ENCODE measurements at regions not wholly inside any gene's neighbourhood (a gene's known extent, or its start where the extent isn't known, plus 50 kb on each side); places are given as distances from the start of the nearest gene placed in this dataset.

DNA sequence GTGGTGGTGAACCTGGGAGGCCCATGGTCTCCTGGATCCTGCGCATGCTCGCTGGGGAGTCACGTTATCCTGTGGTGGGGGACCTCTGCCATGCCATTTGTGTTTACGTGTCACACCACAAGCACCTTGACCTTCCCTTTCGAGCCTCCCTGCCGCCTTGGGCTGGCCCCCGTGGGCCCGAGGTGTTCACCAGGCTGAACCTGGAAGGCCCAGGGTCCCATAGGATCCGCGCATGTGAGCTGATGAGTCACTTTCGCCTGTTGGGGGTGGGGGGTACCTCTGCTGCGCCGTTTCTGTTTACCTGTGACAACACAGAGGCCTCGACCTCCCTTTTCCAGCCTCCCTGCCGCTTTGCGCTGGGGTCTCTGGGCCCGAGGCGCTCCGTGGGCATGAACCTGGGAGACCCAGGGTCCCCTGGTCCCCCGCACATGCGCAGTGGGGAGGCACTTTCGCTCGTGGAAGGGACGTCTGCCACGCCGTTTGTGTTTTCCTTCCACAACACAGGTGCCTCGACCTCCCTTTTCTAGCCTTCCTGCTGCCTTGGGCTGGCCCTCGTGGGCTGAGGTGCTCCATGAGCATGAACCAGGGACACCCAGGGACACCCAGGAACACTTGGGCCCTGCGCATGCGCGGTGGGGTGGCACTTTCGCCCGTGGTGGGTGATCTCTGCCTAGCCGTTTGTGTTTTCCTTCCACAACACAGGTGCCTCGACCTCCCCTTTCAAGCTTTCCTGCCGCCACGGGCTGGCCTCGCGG is 334.1 kb downstream of the ALG10 start:
- Mint-ChIP-seq H3K4me3 (no peak overlapping the region), H3K4me1 (ENCODE audit: low read depth) (no peaks in the 10 kb centered on the region), H3K27ac (no peak overlapping the region), H3K36me3 (ENCODE audit: insufficient read depth in 2 of 2) (peaks cover 0 to 8% of the 10 kb centered on the region in 2 donors), H3K9me3 (no peaks in the 10 kb centered on the region), H3K27me3 (ENCODE audit: low read depth) (no peaks in the 10 kb centered on the region)
- DNase-seq (no peak), ATAC-seq (replicated peaks in 1 of 2) (no peak)

GRCh38 chr12:34357791-34358190 is 335.5 kb downstream of the ALG10 start:
- H3K36me3 Mint-ChIP-seq (ENCODE audit: insufficient read depth in 2 of 2): peaks cover 0 to 16% of the 10 kb centered on the region in 2 donors
- ATAC-seq (replicated peaks in 1 of 2): no peak

GRCh38 chr12:34358198-34358597 is 335.9 kb downstream of the ALG10 start:
- ATAC-seq (replicated peaks in 1 of 2) (no peak), DNase-seq (no peak)
- no peaks in the 10 kb centered on the region for H3K4me1 Mint-ChIP-seq (ENCODE audit: low read depth)
- H3K27ac Mint-ChIP-seq: no peak overlapping the region
- H3K4me3 Mint-ChIP-seq: no peak overlapping the region
- H3K27me3 Mint-ChIP-seq (ENCODE audit: low read depth): no peaks in the 10 kb centered on the region
- peaks cover 1 to 16% of the 10 kb centered on the region in 2 donors for H3K36me3 Mint-ChIP-seq (ENCODE audit: insufficient read depth in 2 of 2)
- no peaks in the 10 kb centered on the region for H3K9me3 Mint-ChIP-seq

More at GRCh38 chr12:34357791-34358190, 335.5 kb downstream of the ALG10 start:
- Mint-ChIP-seq H3K9me3 (no peaks in the 10 kb centered on the region), H3K4me3 (no peak overlapping the region), H3K27me3 (ENCODE audit: low read depth) (no peaks in the 10 kb centered on the region), H3K27ac (no peak overlapping the region), H3K4me1 (ENCODE audit: low read depth) (no peaks in the 10 kb centered on the region)
- no peak for DNase-seq

DNA sequence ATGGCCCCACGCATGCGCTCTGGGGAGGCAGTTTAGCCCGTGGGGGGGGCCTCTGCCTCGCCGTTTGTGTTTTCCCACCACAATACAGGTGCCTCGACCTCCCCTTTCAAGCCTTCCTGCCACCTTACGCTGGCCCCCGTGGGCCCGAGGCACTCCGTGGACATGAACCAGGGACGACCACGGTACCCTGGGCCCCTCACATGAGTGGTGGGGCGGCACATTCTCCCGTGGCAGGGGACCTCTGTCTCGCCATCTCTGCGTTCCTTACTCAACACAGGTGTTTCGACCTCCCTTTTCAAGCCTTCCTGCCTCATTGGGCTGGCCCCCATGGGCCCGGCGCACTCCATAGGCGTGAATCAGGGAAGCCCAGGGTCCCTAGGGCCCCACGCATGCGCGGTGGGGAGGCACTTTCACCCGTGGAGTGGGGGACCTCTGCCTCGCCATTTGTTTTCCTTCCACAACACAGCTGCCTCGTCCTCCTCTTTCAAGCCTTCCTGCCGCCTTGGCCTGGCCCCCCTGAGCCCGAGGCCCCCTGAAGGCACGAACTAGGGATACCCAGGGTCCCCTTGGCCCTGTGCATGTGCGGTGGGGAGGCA is 339.5 kb downstream of the ALG10 start:
- peaks cover 0 to 7% of the 10 kb centered on the region in 2 donors for H3K9me3 Mint-ChIP-seq
- DNase-seq: no peak
- no peak overlapping the region for H3K4me3 Mint-ChIP-seq
- ATAC-seq (replicated peaks in 1 of 2): no peak
- H3K36me3 Mint-ChIP-seq (ENCODE audit: insufficient read depth in 2 of 2): peaks cover 3 to 21% of the 10 kb centered on the region in 2 donors
- H3K27ac Mint-ChIP-seq: no peak overlapping the region
- H3K27me3 Mint-ChIP-seq (ENCODE audit: low read depth): no peaks in the 10 kb centered on the region
- H3K4me1 Mint-ChIP-seq (ENCODE audit: low read depth): no peaks in the 10 kb centered on the region

DNA sequence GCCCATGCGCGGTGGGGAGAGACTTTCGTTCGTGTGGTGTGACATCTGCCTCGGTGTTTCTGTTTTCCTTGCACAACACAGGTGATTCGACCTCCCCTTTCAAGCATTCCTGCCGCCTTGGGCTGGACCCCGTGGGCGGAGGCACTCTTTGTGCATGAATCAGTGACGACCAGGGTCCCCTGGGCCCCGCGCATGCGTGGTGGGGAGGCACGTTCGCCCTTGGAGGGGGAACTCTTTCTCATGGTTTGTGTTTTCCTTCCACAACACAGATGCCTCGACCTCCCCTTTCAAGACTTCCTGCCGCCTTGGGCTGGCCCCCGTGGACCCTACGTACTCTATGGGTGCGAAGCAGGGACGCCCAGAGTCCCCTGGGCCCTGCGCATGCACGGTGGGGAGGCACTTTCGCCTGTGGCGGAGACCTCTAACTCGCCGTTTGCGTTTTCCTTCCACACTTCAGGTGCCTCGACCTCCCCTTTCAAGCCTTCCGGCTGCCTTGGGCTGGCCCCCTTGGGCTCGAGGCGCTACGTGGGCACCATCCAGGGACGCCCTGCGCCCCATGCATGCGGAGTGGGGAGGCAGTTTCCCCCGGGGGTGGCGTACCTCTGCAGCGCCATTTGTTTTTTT is 340.9 kb downstream of the ALG10 start:
- ATAC-seq (replicated peaks in 1 of 2) (no peak), DNase-seq (no peak)
- Mint-ChIP-seq H3K9me3 (peaks cover 0 to 12% of the 10 kb centered on the region in 2 donors), H3K27ac (no peak overlapping the region), H3K36me3 (ENCODE audit: insufficient read depth in 2 of 2) (peaks cover 3 to 21% of the 10 kb centered on the region in 2 donors), H3K4me1 (ENCODE audit: low read depth) (no peaks in the 10 kb centered on the region), H3K27me3 (ENCODE audit: low read depth) (no peaks in the 10 kb centered on the region), H3K4me3 (no peak overlapping the region)

DNA sequence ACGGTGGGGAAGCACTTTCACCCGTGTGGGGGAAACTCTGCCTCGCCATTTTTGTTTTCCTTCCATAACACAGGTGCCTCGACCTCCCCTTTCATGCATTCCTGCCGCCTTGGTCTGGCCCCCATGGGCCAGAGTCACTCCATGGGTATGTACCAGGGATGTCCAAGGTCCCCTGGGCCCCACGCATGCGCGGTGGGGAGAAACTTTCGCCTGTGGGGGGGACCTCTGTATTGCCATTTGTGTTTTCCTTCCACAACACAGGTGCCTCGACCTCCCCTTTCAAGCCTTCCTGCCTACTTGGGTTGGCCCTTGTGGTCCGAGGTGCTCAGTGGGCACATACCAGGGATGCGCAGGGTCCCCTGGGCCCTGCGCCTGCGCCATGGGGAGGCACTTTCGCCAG is 345.8 kb downstream of the ALG10 start:
- H3K27me3 Mint-ChIP-seq (ENCODE audit: low read depth): no peaks in the 10 kb centered on the region
- ATAC-seq (replicated peaks in 1 of 2) (no peak), DNase-seq (no peak)
- H3K27ac Mint-ChIP-seq: no peak overlapping the region
- peaks cover 1 to 14% of the 10 kb centered on the region in 2 donors for H3K9me3 Mint-ChIP-seq
- H3K4me3 Mint-ChIP-seq: no peak overlapping the region
- H3K36me3 Mint-ChIP-seq (ENCODE audit: insufficient read depth in 2 of 2): peaks cover 3 to 28% of the 10 kb centered on the region in 2 donors
- no peaks in the 10 kb centered on the region for H3K4me1 Mint-ChIP-seq (ENCODE audit: low read depth)

DNA sequence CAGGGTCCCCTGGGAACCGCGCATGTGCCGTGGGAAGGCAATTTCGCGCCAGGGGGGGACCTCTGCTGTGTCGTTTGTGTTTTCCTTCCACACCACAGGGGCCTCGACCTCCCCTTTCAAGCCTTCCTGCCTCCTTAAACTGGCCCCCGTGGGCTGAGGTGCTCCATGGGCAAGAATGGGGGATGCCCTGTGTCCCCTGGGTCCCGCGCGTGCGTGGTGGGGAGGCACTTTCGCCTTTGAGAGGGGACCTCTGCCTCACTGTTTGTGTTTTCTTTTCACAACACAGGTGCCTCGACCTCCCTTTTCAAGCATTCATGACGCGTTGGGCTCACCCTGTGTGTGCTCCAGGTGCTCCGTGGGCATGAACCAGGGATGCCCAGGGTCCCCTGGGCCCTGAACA is 348.8 kb downstream of the ALG10 start:
- DNase-seq (no peak), ATAC-seq (replicated peaks in 1 of 2) (no peak)
- Mint-ChIP-seq H3K4me3 (no peak overlapping the region), H3K36me3 (ENCODE audit: insufficient read depth in 2 of 2) (peaks cover 2 to 21% of the 10 kb centered on the region in 2 donors), H3K27ac (no peak overlapping the region), H3K4me1 (ENCODE audit: low read depth) (no peaks in the 10 kb centered on the region), H3K9me3 (peaks cover 1 to 10% of the 10 kb centered on the region in 2 donors), H3K27me3 (ENCODE audit: low read depth) (no peaks in the 10 kb centered on the region)

DNA sequence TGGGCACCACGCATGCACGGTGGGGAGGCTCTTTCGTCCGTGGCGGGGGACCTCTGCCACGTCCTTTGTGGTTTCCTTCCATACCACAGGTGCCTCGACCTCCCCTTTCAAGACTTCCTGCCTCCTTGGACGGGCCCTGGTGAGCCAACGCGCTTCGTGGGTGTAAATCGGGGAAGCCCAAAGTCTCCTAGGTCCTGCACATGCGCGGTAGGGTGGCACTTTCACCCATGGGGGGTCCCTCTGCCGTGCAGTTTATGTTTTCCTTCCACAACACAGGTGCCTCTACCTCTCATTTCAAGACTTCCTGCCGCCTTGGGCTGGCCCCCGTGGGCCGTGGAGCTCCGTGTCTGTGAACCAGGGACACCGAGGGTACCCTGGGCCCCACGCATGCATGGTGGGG is 349.7 kb downstream of the ALG10 start:
- H3K4me3 Mint-ChIP-seq: no peak overlapping the region
- no peaks in the 10 kb centered on the region for H3K4me1 Mint-ChIP-seq (ENCODE audit: low read depth)
- no peak for DNase-seq
- ATAC-seq (replicated peaks in 1 of 2): no peak
- peaks cover 1 to 10% of the 10 kb centered on the region in 2 donors for H3K9me3 Mint-ChIP-seq
- H3K36me3 Mint-ChIP-seq (ENCODE audit: insufficient read depth in 2 of 2): peaks cover 2 to 24% of the 10 kb centered on the region in 2 donors
- H3K27ac Mint-ChIP-seq: no peak overlapping the region
- no peaks in the 10 kb centered on the region for H3K27me3 Mint-ChIP-seq (ENCODE audit: low read depth)

DNA sequence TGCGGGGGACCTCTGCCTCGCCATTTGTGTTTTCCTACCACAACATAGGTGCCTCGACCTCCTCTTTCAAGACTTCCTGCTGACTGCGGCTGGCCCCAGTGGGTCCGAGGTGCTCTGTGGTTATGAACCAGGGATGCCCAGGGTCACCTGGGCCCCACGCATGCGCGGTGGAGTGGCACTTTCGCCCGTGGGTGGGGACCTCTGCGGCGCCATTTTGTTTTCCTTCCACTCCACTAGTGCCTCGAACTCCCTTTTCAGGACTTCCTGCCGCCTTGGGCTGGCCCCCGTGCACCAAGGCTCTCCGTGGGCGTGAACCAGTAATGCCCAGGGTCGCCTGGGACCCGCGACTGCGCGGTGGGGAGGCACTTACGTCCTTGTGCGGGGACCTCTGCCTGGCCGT is 351.6 kb downstream of the ALG10 start:
- Mint-ChIP-seq H3K4me1 (ENCODE audit: low read depth) (no peaks in the 10 kb centered on the region), H3K27ac (no peak overlapping the region), H3K36me3 (ENCODE audit: insufficient read depth in 2 of 2) (peaks cover 2 to 25% of the 10 kb centered on the region in 2 donors), H3K27me3 (ENCODE audit: low read depth) (no peaks in the 10 kb centered on the region), H3K4me3 (no peak overlapping the region), H3K9me3 (peaks cover 1 to 8% of the 10 kb centered on the region in 2 donors)
- DNase-seq (no peak), ATAC-seq (replicated peaks in 1 of 2) (no peak)

GRCh38 chr12:34376133-34376799 is 354.0 kb downstream of the ALG10 start:
- H3K36me3 Mint-ChIP-seq (ENCODE audit: insufficient read depth in 2 of 2): peaks cover 2 to 25% of the 10 kb centered on the region in 2 donors
- H3K4me3 Mint-ChIP-seq: no peak overlapping the region
- H3K27me3 Mint-ChIP-seq (ENCODE audit: low read depth): no peaks in the 10 kb centered on the region
- no peak for DNase-seq
- peaks cover 2 to 13% of the 10 kb centered on the region in 2 donors for H3K9me3 Mint-ChIP-seq
- no peak overlapping the region for H3K27ac Mint-ChIP-seq
- no peak for ATAC-seq (replicated peaks in 1 of 2)
- no peaks in the 10 kb centered on the region for H3K4me1 Mint-ChIP-seq (ENCODE audit: low read depth)

DNA sequence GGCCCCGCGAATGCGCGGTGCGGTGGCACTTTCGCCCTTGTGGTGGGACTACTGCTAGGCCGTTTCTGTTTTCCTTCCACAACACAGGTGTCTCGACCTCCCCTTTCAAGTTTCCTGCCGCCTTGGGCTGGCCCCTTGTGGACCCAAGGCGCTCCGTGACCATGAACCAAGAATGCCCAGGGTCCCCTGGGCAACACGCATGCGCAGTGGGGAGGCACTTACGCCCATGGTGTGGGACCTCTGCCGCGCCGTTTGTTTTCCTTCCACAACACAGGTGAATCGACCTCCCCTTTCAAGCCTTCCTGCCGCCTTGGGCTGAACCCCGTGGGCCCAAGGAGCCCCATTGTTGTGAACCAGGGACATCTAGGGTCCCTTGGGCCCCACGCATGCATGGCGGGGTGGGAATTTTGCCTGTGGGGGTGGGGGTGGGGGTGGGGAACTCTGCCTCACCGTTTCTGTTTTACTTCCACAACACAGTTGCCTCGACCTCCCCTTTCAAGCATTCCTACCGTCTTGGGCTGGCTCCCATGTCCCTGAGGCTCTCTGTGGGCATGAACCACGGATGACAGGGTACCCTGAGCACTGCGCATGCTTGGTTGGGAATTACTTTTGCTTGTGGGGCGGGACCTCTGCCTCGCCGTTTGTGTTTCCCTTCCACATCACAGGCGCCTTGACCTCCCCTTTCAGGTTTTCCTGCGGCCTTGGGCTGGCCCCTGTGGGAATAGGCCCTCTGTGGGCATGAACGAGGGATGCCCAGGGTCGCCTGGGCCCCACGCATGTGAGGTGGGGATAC is 355.1 kb downstream of the ALG10 start:
- DNase-seq (no peak), ATAC-seq (replicated peaks in 1 of 2) (no peak)
- peaks cover 5 to 26% of the 10 kb centered on the region in 2 donors for H3K36me3 Mint-ChIP-seq (ENCODE audit: insufficient read depth in 2 of 2)
- no peaks in the 10 kb centered on the region for H3K4me1 Mint-ChIP-seq (ENCODE audit: low read depth)
- no peaks in the 10 kb centered on the region for H3K27me3 Mint-ChIP-seq (ENCODE audit: low read depth)
- no peak overlapping the region for H3K27ac Mint-ChIP-seq
- no peak overlapping the region for H3K4me3 Mint-ChIP-seq
- H3K9me3 Mint-ChIP-seq: peaks cover 2 to 13% of the 10 kb centered on the region in 2 donors

- H3K4me3 Mint-ChIP-seq: no peak overlapping the region
- H3K9me3 Mint-ChIP-seq: peaks cover 2 to 8% of the 10 kb centered on the region in 2 donors
- no peak for DNase-seq
- no peak overlapping the region for H3K27ac Mint-ChIP-seq
- ATAC-seq (replicated peaks in 1 of 2): no peak
- peaks cover 3 to 20% of the 10 kb centered on the region in 2 donors for H3K36me3 Mint-ChIP-seq (ENCODE audit: insufficient read depth in 2 of 2)
- no peaks in the 10 kb centered on the region for H3K4me1 Mint-ChIP-seq (ENCODE audit: low read depth)
- H3K27me3 Mint-ChIP-seq (ENCODE audit: low read depth): no peaks in the 10 kb centered on the region
Observed at GRCh38 chr12:34379142-34379541, 356.8 kb downstream of the ALG10 start.

Data from activated T-cell treated with anti-CD3 and anti-CD28 coated beads, Interleukin-2, amount 50 U/mL, for 72 hours (primary cell).